CD4-positive, alpha-beta T cell treated with Interleukin-1 beta for 1 hour (primary cell): ENCODE measurements at regions not wholly inside any gene's neighbourhood (a gene's known extent, or its start where the extent isn't known, plus 50 kb on each side); places are given as distances from the start of the nearest gene placed in this dataset.
"Not testable (repeated sequence)": the region's sequence is repeated elsewhere in the genome, so short reads cannot be mapped to it uniquely, and the experiment has no call there.

Experiments
- DNase-seq, 2 donors: peaks; one replicate each; pipeline ENCODE4 v3.0.0-alpha.2; 2020 to 2022

- no peak for DNase-seq
Measured at GRCh38 chr3:20700714-20701113, 514.7 kb upstream of the SGO1 start.

- DNase-seq = no peak
Measured at GRCh38 chr3:20698896-20699295, 512.9 kb upstream of the SGO1 start.

DNA sequence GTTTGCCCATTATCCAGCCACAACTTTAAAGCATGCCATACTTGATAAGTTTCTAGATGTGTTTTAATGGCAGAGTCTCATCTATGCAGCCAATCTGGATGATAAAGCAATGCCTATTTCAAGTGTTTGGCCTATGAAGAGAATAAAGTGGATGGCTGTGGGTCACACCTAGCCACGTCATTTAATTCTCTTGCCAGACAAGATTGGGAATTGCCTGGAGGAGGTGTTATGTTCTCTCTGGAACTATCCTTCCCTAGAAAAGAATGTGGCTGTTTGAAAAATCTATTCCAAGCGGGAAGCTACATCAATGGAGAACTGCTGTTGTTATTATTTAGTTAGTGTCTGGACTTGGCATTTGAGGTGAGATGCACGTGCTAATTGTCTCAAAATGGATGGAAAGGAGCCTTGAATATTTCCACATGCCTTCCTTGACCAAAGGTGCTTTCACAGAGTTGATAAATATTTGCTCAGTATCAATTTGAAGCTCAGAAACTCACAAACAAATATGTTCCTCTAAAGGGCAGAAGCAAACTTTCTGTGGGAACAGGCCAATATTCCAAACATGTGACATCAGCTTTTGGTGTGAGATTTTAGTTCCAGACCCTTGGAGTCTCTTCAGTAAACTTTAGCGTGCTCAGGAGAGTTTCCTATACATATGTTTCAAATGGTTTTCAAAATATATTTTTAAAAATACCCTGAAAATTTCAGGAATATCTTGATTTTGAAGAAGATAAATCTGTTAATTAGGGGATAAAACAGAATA lies 510.6 kb upstream of the SGO1 start:
- no peak for DNase-seq

- no peak for DNase-seq
Measured at GRCh38 chr3:20692675-20693074, 506.7 kb upstream of the SGO1 start.

GRCh38 chr3:20683910-20684309 lies 497.9 kb upstream of the SGO1 start:
- no peak for DNase-seq

DNA sequence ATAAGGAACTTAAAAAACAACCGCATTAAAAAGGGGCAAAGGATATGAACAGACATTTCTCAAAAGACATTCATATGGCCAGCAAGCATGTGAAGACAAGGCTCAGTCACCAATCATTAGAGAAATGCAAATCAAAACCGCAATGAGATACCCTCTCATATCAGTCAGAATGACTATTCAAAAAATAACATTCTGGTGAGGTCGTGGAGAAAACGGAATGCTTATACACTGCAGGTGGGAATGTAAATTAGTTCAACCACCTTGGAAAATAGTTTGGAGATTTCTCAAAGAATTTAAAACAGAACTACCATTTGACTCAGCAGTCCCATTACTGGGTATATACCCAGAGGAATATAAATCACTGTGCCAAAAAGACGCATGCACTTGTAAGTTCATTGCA lies 496.6 kb upstream of the SGO1 start:
- no peak for DNase-seq

GRCh38 chr3:20680990-20681628 lies 495.1 kb upstream of the SGO1 start:
- DNase-seq = no peak

- DNase-seq = no peak
Measured at GRCh38 chr3:20673866-20674265, 487.9 kb upstream of the SGO1 start.

DNA sequence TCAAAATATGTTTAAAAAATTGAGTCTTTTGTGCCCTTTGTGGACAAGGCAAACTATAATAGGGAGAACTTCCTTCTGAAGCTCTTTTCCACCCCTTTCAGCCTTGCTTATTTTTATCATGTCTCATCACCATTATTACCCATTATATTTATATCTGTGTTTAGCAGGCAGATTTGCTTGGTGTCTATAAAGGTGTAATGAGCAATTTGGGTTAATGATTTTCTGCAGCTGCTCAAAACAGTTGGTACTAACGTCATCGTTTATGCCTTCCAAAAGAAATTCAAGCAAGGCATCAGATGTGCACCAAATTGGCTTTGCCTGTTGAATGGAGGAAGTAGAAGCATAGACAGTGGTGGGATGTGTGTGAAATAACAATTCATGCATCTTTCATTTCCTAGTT lies 483.7 kb upstream of the SGO1 start:
- no peak for DNase-seq

DNA sequence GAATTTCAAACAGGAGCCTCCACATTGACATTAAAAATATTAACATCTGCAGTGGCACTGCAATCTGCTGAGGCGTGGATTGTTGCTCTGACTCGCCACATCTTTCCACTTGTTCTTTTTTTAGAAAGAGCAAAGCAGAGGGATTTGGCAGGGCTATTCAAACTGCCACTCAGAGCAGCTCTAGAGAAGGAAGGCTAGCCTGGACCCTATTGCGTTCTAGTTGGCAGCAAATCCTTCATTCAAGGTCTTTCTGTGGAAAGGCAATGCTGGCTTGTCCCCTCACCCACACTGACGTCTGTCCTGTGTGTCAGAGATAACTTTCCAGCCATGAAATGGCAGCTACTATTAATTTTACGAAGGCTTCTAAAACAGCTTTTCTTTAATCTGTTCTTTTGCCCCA lies 483.2 kb upstream of the SGO1 start:
- DNase-seq = no peak

GRCh38 chr3:20668411-20668810 lies 482.4 kb upstream of the SGO1 start:
- no peak for DNase-seq

DNA sequence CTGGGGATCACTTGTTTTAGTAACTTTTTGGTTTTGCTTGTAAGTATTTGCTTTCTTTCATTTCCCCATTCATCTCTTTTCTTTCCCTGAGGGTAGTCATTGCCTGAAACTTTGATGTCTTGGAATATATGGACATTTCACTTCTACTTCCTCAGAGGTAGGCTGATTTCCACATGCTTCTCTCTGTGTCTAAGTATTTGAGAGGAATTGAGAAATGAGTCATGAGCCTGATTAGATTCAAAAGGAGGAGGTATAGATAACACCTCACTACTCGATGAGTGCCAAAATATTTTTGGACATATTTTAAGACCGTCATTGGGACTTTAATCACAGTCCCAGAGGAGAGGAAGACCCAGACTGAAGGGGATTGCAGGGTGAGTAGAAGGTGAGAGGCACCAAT lies 480.1 kb upstream of the SGO1 start:
- no peak for DNase-seq

- no peak for DNase-seq
Measured at GRCh38 chr3:20658491-20658890, 472.5 kb upstream of the SGO1 start.

DNA sequence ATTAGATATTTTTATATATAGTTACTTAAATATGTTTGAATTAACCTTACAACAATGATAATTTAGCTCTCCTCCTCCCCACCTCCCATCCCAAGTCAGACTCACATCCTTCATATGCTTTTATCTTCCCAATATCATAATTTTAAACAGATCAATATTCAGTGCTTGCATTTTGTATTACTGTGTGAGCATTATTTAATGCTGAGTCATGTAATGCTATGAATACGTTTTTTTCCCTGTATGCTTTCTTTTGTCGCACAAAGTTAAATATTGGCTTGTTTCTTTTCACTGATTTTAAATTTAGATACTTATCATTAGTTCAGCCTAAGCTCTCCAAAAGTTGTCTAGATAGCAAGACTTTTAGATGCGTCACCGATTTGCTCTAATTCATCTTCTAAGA lies 471.6 kb upstream of the SGO1 start:
- DNase-seq = no peak

DNA sequence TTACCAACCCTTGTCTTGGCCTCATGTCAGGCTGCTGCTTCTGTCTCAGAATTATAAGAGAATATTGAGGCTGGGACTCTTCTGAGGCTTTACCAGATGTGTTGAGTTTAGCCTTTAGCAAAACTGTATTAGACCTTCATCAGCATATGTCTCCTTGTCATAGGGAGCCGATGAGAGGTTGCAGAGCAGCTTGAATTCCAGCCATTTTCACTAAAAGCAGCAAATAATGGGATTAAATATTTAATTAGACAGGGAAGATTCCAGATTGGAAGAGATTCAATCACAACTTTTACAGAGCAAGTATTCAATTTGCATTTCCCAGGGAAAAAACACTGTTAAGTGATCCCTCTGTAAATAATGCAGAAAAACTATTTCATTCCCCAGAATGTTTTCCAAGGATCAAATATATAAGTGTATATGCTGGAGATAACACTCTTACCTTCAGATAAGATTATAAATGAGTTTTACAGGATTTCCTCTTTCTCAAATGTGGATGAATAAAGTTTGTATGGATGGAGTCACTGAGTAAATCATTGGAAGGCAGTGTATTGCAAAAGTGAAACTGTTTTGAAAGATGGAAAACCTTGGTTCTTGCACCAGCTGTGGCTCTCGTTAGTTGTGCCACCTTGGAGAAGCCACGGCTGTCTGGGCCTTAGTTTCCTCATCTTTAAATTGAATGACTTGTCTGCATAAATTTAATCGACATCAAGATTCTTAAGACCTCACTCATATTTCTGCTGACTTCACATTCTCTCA lies 466.4 kb upstream of the SGO1 start:
- no peak for DNase-seq

DNA sequence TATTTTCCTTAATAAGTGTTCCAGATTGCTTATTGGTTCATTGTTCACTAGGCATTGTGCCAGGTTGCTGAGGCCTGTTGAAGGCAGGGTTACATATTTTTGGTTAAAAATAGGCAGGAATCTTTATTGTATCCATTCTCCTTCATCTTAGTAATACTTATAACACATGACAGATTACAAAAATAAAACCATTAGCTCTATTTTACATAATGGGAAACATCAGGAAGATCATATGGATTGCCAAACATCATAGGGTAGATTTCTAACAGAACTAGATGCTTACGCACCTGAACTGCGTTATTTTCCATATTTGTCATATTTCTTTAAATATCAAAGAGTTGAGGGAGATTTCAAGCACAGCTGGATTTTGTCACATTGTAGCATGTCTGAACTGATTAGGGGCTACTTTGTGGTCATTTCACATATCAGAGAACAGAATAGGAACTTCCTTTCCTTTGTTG lies 462.9 kb upstream of the SGO1 start:
- no peak for DNase-seq

GRCh38 chr3:20648294-20648693 lies 462.3 kb upstream of the SGO1 start:
- DNase-seq = no peak

GRCh38 chr3:20646425-20646824 lies 460.4 kb upstream of the SGO1 start:
- DNase-seq = no peak

DNA sequence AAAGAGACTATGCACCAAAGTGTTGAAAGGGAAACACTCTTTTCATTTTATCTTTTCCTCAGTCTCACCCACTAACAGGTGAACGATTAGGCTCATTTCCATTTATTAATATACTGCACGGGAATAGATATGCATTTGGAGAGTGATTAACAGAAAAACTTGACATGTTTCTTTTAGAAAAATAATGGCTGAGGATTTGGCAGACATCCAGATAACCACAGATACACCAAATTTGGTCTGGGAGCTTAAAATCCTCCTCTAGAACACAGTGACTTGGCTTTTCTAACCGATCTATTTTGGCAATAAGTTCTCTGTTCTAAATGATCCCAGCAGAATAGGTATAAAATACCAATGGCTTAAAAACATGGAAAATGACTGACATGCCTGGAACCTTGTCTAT lies 459.3 kb upstream of the SGO1 start:
- no peak for DNase-seq

GRCh38 chr3:20637729-20638128 lies 451.7 kb upstream of the SGO1 start:
- DNase-seq = no peak

GRCh38 chr3:20622304-20622703 lies 436.3 kb upstream of the SGO1 start:
- DNase-seq = no peak

GRCh38 chr3:20618621-20619020 lies 432.6 kb upstream of the SGO1 start:
- DNase-seq = not testable (repeated sequence)

- DNase-seq = not testable (repeated sequence)
Measured at GRCh38 chr3:20618181-20618580, 432.2 kb upstream of the SGO1 start.

- DNase-seq = not testable (repeated sequence)
Measured at GRCh38 chr3:20615982-20616381, 430.0 kb upstream of the SGO1 start.
